B cell (primary cell): ENCODE measurements at regions not wholly inside any gene's neighbourhood (a gene's known extent, or its start where the extent isn't known, plus 50 kb on each side); places are given as distances from the start of the nearest gene placed in this dataset.

ENCODE experiments used
- ATAC-seq: fragments of 200-7000 bp; cut with Tn5 transposase; one replicate; pipeline ENCODE4 v1.10.0; 2021; ENCODE audit warnings: low read depth, mild to moderate bottlenecking, moderate number of reproducible peaks, moderate library complexity
- CTCF ChIA-PET: fragments of 350-600 bp; sonication (Branson Sonifier 250); formaldehyde crosslinking; loops from one replicate; lab custom pipeline; 2021; ENCODE audit warnings: antibody characterized with exemption, inconsistent platforms; lab: Charles Lee
- POLR2A ChIA-PET: fragments of 350-600 bp; sonication (Branson Sonifier 250); formaldehyde crosslinking; loops from one replicate; lab custom pipeline; 2021; ENCODE audit warnings: antibody characterized with exemption; lab: Charles Lee
- DNase-seq: peaks from one replicate; pipeline ENCODE4 v3.0.0; 2013
- H2AFZ ChIP-seq: 2 replicates; pipeline ENCODE4 v1.6.1; 2012; ENCODE audit warnings: mild to moderate bottlenecking, low read depth, low read length; ENCODE audit not compliant: insufficient read depth, poor library complexity, severe bottlenecking
- H3K27ac ChIP-seq, 2 donors: 1 replicate in 1 of 2; 2 replicates in 1 of 2; pipeline ENCODE4 v1.5.1; 2012 to 2013; ENCODE audit warnings: low read length in 2 of 2, mild to moderate bottlenecking in 2 of 2, moderate library complexity in 1 of 2
- H3K27me3 ChIP-seq, 4 experiments: fragments of 200-600 bp in 1 of 4; sonication (generic) in 1 of 4; replicated peaks in 1 of 4; 1 replicate in 2 of 4; 2 replicates in 2 of 4; pipeline versions ENCODE4 v1.6.1 to v1.7.0; 2013 to 2016; ENCODE audit warnings: low read length in 3 of 4, mild to moderate bottlenecking in 2 of 4, mixed read lengths in 1 of 4, moderate library complexity in 1 of 4; ENCODE audit not compliant: insufficient read depth in 4 of 4, control insufficient read depth in 3 of 4; ENCODE audit errors: control extremely low read depth in 1 of 4
- H3K36me3 ChIP-seq, 2 experiments: replicated peaks in 1 of 2; 1 replicate in 1 of 2; 2 replicates in 1 of 2; pipeline versions ENCODE4 v1.6.1 to v1.7.1; 2013; ENCODE audit warnings: low read length in 1 of 2; ENCODE audit not compliant: insufficient read depth in 2 of 2, control insufficient read depth in 1 of 2; ENCODE audit errors: control extremely low read depth in 1 of 2, extremely low read depth in 1 of 2
- H3K4me1 ChIP-seq, 2 donors: fragments of 200-600 bp in 1 of 2; sonication (generic) in 1 of 2; 1 replicate in 1 of 2; 2 replicates in 1 of 2; pipeline versions ENCODE4 v1.5.1 to v1.6.1; 2013 to 2017; ENCODE audit warnings: low read length in 2 of 2; ENCODE audit not compliant: control insufficient read depth in 2 of 2, insufficient read depth in 2 of 2
- H3K4me2 ChIP-seq: replicated peaks from 2 replicates; pipeline ENCODE3; 2012; ENCODE audit warnings: mild to moderate bottlenecking, low read depth, low read length; ENCODE audit not compliant: poor library complexity, severe bottlenecking
- H3K4me3 ChIP-seq, 5 experiments: fragments of 200-600 bp in 1 of 5; sonication (generic) in 1 of 5; 1 replicate in 3 of 5; 2 replicates in 2 of 5; pipeline versions ENCODE4 v1.5.1 to v1.7.0; 2011 to 2016; ENCODE audit warnings: low read length in 4 of 5, mild to moderate bottlenecking in 4 of 5, low read depth in 2 of 5, control low read depth in 1 of 5, moderate library complexity in 1 of 5; ENCODE audit not compliant: insufficient read depth in 1 of 5; ENCODE audit errors: control extremely low read depth in 1 of 5, extremely low read depth in 1 of 5
- H3K79me2 ChIP-seq: fragments of 200-600 bp; sonication (generic); one replicate; pipeline ENCODE4 v1.6.0; 2016; ENCODE audit warnings: low read length; ENCODE audit not compliant: control insufficient read depth, insufficient read depth
- H3K9ac ChIP-seq: fragments of 200-600 bp; sonication (generic); 2 replicates; pipeline ENCODE4 v1.6.1; 2017; ENCODE audit warnings: mild to moderate bottlenecking, low read length, moderate library complexity
- H3K9me3 ChIP-seq, 3 donors: one replicate each; pipeline versions ENCODE4 v1.6.1 to v1.7.1; 2013; ENCODE audit warnings: low read length in 2 of 3; ENCODE audit not compliant: control insufficient read depth in 2 of 3, insufficient read depth in 1 of 3; ENCODE audit errors: control extremely low read depth in 1 of 3
- H4K20me1 ChIP-seq: 2 replicates; pipeline ENCODE4 v1.6.0; 2012; ENCODE audit warnings: mild to moderate bottlenecking, low read length; ENCODE audit not compliant: insufficient read depth, control insufficient read depth, poor library complexity, severe bottlenecking
- H3K27ac Mint-ChIP-seq: one replicate; pipeline ENCODE4 v1.8.0; 2021; ENCODE audit warnings: mixed read lengths
- H3K27me3 Mint-ChIP-seq: one replicate; pipeline ENCODE4 v1.8.0; 2021; ENCODE audit warnings: mixed read lengths
- H3K4me1 Mint-ChIP-seq: one replicate; pipeline ENCODE4 v1.8.0; 2021; ENCODE audit warnings: mixed read lengths
- H3K4me3 Mint-ChIP-seq: one replicate; pipeline ENCODE4 v1.8.0; 2021; ENCODE audit warnings: mixed read lengths
- H3K9me3 Mint-ChIP-seq: one replicate; pipeline ENCODE4 v1.8.0; 2022; ENCODE audit warnings: mixed read lengths; ENCODE audit not compliant: insufficient read depth
- EZH2 ChIP-seq: IDR thresholded peaks from 2 replicates; pipeline ENCODE4 v1.6.1; 2012; ENCODE audit warnings: borderline replicate concordance, low read depth, mild to moderate bottlenecking, moderate library complexity, low read length; ENCODE audit not compliant: insufficient read depth, poor library complexity, severe bottlenecking
- WGBS: methylation state at CpG from one replicate; pipeline ENCODE4 v1.1.5; 2013; ENCODE audit warnings: missing lambda C conversion rate; ENCODE audit not compliant: insufficient coverage; 5-methylcytosine and 5-hydroxymethylcytosine counted together
- intact Hi-C: fragments of 100-400 bp; cut with micrococcal nuclease; formaldehyde crosslinking; loops from one replicate; pipeline ENCODE4 v1.10.0; 2022
- TF ChIP-seq, protein P1 (sequence below): fragments of 200-600 bp; IDR thresholded peaks from one replicate; pipeline ENCODE4 v1.8.0; 2022; ENCODE audit warnings: antibody characterized with exemption, mild to moderate bottlenecking

DNA sequence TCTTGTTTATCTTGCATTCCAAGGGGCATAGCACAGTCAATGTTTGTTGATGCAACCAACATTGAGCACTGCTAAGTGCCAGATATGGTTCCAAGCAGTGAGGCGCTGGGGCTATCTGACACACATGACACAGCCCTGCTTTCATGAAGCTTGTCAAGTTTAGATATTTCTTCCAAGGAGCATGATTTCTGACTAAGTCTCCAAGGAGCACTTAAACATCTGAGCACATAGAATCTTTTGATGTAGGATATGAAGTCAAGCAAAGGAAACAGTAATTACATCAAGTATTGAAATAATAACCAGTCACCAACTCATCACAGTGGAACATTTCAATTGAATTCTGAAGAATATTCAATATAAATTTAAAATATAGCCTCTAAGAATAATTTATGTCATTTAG, 177.8 kb upstream of the USP15 start:
- intact Hi-C loops: no loop called here

DNA sequence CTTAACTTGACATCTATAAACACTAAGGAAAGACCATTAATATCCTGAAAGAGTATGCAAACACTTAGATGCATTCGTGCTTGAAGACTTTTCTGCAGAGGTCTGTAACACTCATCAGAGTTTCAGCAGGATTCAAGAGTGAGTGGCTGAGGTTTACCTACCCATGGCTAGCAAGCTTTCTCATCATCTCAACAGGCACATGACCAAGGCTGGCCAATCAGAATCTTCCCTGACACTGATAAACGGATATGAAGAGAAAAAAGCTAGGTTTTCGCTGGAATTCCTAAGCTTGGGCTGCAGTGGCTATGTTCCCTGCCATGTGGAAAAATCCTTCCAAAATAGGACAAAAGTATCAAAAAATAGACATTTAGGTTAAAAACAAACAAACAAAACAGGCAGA, 162.1 kb upstream of the USP15 start:
- no peaks in the 10 kb centered on the region for H3K36me3 ChIP-seq
- WGBS: 94% methylated on average over 2 of the region's 3 CpGs
- H2AFZ ChIP-seq: no peak overlapping the region
- ChIA-PET CTCF (no interaction called here), POLR2A (no interaction called here)
- no peaks in the 10 kb centered on the region for H4K20me1 ChIP-seq
- ATAC-seq (no peak), DNase-seq (no peak)
- no peak overlapping the region for H3K27ac Mint-ChIP-seq
- no peaks in the 10 kb centered on the region for H3K27me3 ChIP-seq
- H3K4me1 ChIP-seq: no peaks in the 10 kb centered on the region
- H3K4me3 Mint-ChIP-seq: no peak overlapping the region
- H3K9ac ChIP-seq: no peak overlapping the region
- H3K9me3 ChIP-seq: no peaks in the 10 kb centered on the region
- no peak overlapping the region for H3K4me3 ChIP-seq
- no peak overlapping the region for H3K4me2 ChIP-seq
- H3K27me3 Mint-ChIP-seq: peaks cover 3% of the 10 kb centered on the region
- no peaks in the 10 kb centered on the region for H3K4me1 Mint-ChIP-seq
- intact Hi-C loops: no loop called here
- TF ChIP-seq, protein P1, sequence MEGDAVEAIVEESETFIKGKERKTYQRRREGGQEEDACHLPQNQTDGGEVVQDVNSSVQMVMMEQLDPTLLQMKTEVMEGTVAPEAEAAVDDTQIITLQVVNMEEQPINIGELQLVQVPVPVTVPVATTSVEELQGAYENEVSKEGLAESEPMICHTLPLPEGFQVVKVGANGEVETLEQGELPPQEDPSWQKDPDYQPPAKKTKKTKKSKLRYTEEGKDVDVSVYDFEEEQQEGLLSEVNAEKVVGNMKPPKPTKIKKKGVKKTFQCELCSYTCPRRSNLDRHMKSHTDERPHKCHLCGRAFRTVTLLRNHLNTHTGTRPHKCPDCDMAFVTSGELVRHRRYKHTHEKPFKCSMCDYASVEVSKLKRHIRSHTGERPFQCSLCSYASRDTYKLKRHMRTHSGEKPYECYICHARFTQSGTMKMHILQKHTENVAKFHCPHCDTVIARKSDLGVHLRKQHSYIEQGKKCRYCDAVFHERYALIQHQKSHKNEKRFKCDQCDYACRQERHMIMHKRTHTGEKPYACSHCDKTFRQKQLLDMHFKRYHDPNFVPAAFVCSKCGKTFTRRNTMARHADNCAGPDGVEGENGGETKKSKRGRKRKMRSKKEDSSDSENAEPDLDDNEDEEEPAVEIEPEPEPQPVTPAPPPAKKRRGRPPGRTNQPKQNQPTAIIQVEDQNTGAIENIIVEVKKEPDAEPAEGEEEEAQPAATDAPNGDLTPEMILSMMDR: no peak
- no peak for TF ChIP-seq EZH2
- H3K27ac ChIP-seq: no peak overlapping the region
- no peaks in the 10 kb centered on the region for H3K9me3 Mint-ChIP-seq
- no peaks in the 10 kb centered on the region for H3K79me2 ChIP-seq

More for the DNA sequence above, 177.8 kb upstream of the USP15 start:
- no peak for ATAC-seq
- no peak overlapping the region for H3K4me2 ChIP-seq
- TF ChIP-seq EZH2: no peak
- TF ChIP-seq, protein P1: no peak
- CTCF ChIA-PET: no interaction called here
- H3K4me3 ChIP-seq: no peak overlapping the region
- peaks cover 3% of the 10 kb centered on the region for H3K9me3 Mint-ChIP-seq
- no peak overlapping the region for H3K4me3 Mint-ChIP-seq
- no peaks in the 10 kb centered on the region for H3K4me1 ChIP-seq
- H3K27me3 ChIP-seq: no peaks in the 10 kb centered on the region
- no peaks in the 10 kb centered on the region for H3K79me2 ChIP-seq
- no peaks in the 10 kb centered on the region for H4K20me1 ChIP-seq
- H3K9me3 ChIP-seq: no peaks in the 10 kb centered on the region
- no peaks in the 10 kb centered on the region for H3K36me3 ChIP-seq
- no peak overlapping the region for H3K27ac ChIP-seq
- no peak overlapping the region for H2AFZ ChIP-seq
- no peak overlapping the region for H3K27ac Mint-ChIP-seq
- no peak overlapping the region for H3K9ac ChIP-seq
- no peaks in the 10 kb centered on the region for H3K4me1 Mint-ChIP-seq
- peaks cover 8% of the 10 kb centered on the region for H3K27me3 Mint-ChIP-seq
- POLR2A ChIA-PET: no interaction called here
- WGBS: 100% methylated on average over 1 of the region's 1 CpG
- DNase-seq: no peak
